Endothelial cell of umbilical vein (primary cell): ENCODE measurements at regions not wholly inside any gene's neighbourhood (a gene's known extent, or its start where the extent isn't known, plus 50 kb on each side); places are given as distances from the start of the nearest gene placed in this dataset.

ENCODE experiments used
- EZH2 ChIP-seq: IDR thresholded peaks from 2 replicates; pipeline ENCODE4 v1.6.1; 2012; ENCODE audit warnings: borderline replicate concordance, low read depth, mild to moderate bottlenecking, moderate library complexity, low read length, inconsistent platforms; ENCODE audit not compliant: severe bottlenecking
- FOS ChIP-seq: IDR thresholded peaks from 2 replicates; pipeline ENCODE4 v1.6.1; 2011; ENCODE audit warnings: mild to moderate bottlenecking, low read length, moderate library complexity, borderline replicate concordance; ENCODE audit not compliant: insufficient read depth
- JUN ChIP-seq: IDR thresholded peaks from 2 replicates; pipeline ENCODE4 v1.6.1; 2011; ENCODE audit warnings: borderline replicate concordance, low read depth; ENCODE audit not compliant: insufficient read length, insufficient read depth
- POLR2A ChIP-seq: IDR thresholded peaks from 2 replicates; pipeline ENCODE4 v1.6.1; 2012; ENCODE audit warnings: low read depth, mild to moderate bottlenecking, control low read depth, low read length
- POLR2AphosphoS5 ChIP-seq: IDR thresholded peaks from 2 replicates; pipeline ENCODE4 v1.6.1; 2012; ENCODE audit warnings: low read depth, mild to moderate bottlenecking, control low read depth, low read length, moderate library complexity; ENCODE audit not compliant: insufficient read depth
- TF ChIP-seq, protein P1 (sequence below), 2 donors: IDR thresholded peaks; 1 replicate in 1 of 2; 2 replicates in 1 of 2; pipeline ENCODE4 v1.5.1; 2011; ENCODE audit warnings: low read length in 2 of 2, mild to moderate bottlenecking in 2 of 2, moderate library complexity in 2 of 2, control low read depth in 1 of 2, inconsistent platforms in 1 of 2, low read depth in 1 of 2; ENCODE audit not compliant: insufficient read depth in 1 of 2; ENCODE audit errors: extremely low read depth in 1 of 2
- TF ChIP-seq, protein P2 (sequence below): IDR thresholded peaks from 2 replicates; pipeline ENCODE4 v1.6.1; 2011; ENCODE audit not compliant: insufficient read depth, insufficient read length

DNA sequence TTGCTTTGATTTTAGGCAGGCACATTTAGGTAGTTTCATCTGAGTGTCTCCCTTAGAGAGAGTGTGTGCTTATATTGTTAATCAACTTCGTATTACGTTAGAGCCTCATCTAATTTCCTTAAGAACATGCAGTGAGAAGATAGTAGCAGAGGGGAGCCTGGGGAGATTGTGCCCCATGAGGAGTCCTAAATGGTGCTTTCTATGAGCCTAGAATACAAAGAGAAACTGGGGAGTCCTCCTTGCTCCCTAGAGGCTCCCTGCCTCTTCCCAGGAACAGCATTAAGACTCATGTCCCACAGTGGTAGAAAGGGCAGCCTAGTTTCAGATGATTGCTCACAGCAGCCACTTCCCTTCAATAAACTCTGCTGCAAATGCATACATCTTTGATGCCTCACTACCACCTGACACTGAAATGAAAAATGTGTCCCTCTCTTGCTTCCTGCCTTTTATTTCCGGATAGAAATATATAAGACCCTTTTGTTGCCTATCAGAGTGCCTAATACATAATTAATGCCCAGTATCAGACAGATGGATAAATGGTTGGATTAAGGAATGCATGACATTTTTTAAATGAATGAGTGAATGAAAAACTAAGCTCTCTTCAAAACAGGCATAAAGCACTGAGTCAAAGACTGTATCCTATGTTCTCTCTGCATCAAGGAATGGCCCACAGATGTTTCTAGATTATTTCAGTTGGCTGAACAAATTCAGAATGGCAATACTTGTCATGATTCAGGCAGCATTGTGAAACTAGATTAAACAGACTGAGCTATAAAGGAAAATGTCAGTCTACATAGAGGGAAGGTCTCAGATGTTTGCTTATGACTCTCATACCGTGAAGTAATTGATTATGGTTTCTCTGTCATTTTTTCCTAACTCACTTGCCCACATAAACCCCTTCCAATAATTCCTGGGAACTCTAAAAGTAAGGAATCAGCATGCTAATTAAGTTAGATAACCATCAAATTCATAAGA is 362.1 kb downstream of the LRRC3B start:
- TF ChIP-seq POLR2A: no peak
- TF ChIP-seq, protein P1, sequence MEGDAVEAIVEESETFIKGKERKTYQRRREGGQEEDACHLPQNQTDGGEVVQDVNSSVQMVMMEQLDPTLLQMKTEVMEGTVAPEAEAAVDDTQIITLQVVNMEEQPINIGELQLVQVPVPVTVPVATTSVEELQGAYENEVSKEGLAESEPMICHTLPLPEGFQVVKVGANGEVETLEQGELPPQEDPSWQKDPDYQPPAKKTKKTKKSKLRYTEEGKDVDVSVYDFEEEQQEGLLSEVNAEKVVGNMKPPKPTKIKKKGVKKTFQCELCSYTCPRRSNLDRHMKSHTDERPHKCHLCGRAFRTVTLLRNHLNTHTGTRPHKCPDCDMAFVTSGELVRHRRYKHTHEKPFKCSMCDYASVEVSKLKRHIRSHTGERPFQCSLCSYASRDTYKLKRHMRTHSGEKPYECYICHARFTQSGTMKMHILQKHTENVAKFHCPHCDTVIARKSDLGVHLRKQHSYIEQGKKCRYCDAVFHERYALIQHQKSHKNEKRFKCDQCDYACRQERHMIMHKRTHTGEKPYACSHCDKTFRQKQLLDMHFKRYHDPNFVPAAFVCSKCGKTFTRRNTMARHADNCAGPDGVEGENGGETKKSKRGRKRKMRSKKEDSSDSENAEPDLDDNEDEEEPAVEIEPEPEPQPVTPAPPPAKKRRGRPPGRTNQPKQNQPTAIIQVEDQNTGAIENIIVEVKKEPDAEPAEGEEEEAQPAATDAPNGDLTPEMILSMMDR (IDR thresholded peaks at IDR 0.05; ENCODE audit: extremely low read depth in 1 of 2, insufficient read depth in 1 of 2, low read depth in 1 of 2, low read length in 2 of 2): no peak
- no peak for TF ChIP-seq FOS
- no peak for TF ChIP-seq EZH2
- TF ChIP-seq, protein P2, sequence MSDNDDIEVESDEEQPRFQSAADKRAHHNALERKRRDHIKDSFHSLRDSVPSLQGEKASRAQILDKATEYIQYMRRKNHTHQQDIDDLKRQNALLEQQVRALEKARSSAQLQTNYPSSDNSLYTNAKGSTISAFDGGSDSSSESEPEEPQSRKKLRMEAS: no peak
- no peak for TF ChIP-seq POLR2AphosphoS5
- no peak for TF ChIP-seq JUN
